Panc1 (cell line): ENCODE measurements at regions not wholly inside any gene's neighbourhood (a gene's known extent, or its start where the extent isn't known, plus 50 kb on each side); places are given as distances from the start of the nearest gene placed in this dataset.

ENCODE experiments used
- ATAC-seq: fragments of 200-7000 bp; cut with Tn5 transposase; 2 replicates; pipeline ENCODE4 v1.9.1; 2020; ENCODE audit warnings: mild to moderate bottlenecking, moderate library complexity
- BruUV-seq: library from RNA; stranded (reverse); fragments of 400-500 nt; replicated peaks from 2 replicates; lab custom pipeline; 2021; lab: Mats Ljungman, UMichigan
- CTCF ChIA-PET: fragments of 300-600 bp; sonication (Branson Sonifier 250); formaldehyde crosslinking; loops from one replicate; lab custom pipeline; 2022; ENCODE audit warnings: antibody characterized with exemption; lab: Charles Lee
- POLR2A ChIA-PET: fragments of 300-600 bp; sonication (Branson Sonifier 250); formaldehyde crosslinking; loops from one replicate; lab custom pipeline; 2022; ENCODE audit warnings: antibody characterized with exemption; lab: Charles Lee
- DNase-seq: peaks from one replicate; pipeline ENCODE4 v3.0.0-alpha.2; 2010; ENCODE audit warnings: low read depth, low spot score
- H3K27ac ChIP-seq: 2 replicates; pipeline ENCODE4 v1.5.1; 2011; ENCODE audit warnings: mild to moderate bottlenecking, low read length, inconsistent platforms
- H3K27me3 ChIP-seq: fragments of 200-500 bp; sonication (Bioruptor generic); 2 replicates; pipeline ENCODE4 v1.6.0; 2014; ENCODE audit warnings: low read length, inconsistent platforms; ENCODE audit not compliant: control insufficient read depth, insufficient read depth
- H3K36me3 ChIP-seq: fragments of 200-500 bp; sonication (Bioruptor generic); 2 replicates; pipeline ENCODE4 v1.5.1; 2014; ENCODE audit warnings: inconsistent platforms, mild to moderate bottlenecking, low read length, moderate library complexity; ENCODE audit not compliant: control insufficient read depth, insufficient read depth
- H3K4me1 ChIP-seq: 2 replicates; pipeline ENCODE4 v1.5.1; 2011; ENCODE audit warnings: inconsistent platforms, mild to moderate bottlenecking, low read length, moderate library complexity; ENCODE audit not compliant: control insufficient read depth, insufficient read depth
- H3K4me3 ChIP-seq, 2 experiments: 2 replicates each; pipeline ENCODE4 v1.5.1; 2011 to 2012; ENCODE audit warnings: low read depth in 2 of 2, low read length in 2 of 2, mild to moderate bottlenecking in 2 of 2, inconsistent platforms in 1 of 2, moderate library complexity in 1 of 2
- H3K9me3 ChIP-seq: fragments of 200-500 bp; sonication (Bioruptor generic); 2 replicates; pipeline ENCODE4 v1.5.1; 2014; ENCODE audit warnings: low read depth, mild to moderate bottlenecking, inconsistent platforms, low read length, moderate library complexity; ENCODE audit not compliant: control insufficient read depth, insufficient read depth
- CTCF ChIP-seq: fragments of 450-650 bp; IDR thresholded peaks from 2 replicates; pipeline ENCODE4 v1.5.1; 2017; ENCODE audit warnings: mild to moderate bottlenecking
- POLR2AphosphoS5 ChIP-seq: IDR thresholded peaks from 2 replicates; pipeline ENCODE4 v1.6.1; 2012; ENCODE audit warnings: mild to moderate bottlenecking, low read depth, low read length, moderate library complexity
- REST ChIP-seq, 2 experiments: IDR thresholded peaks; 2 replicates each; pipeline ENCODE4 v1.6.1; 2011 to 2012; ENCODE audit warnings: low read depth in 2 of 2, control low read depth in 1 of 2, low read length in 1 of 2, mild to moderate bottlenecking in 1 of 2, moderate library complexity in 1 of 2; ENCODE audit not compliant: insufficient read depth in 1 of 2
- SIN3A ChIP-seq: IDR thresholded peaks from 2 replicates; pipeline ENCODE4 v1.6.1; 2012; ENCODE audit warnings: low read depth, mild to moderate bottlenecking, low read length, moderate library complexity, borderline replicate concordance; ENCODE audit not compliant: insufficient read depth
- TCF7L2 ChIP-seq: IDR thresholded peaks from 2 replicates; pipeline ENCODE4 v1.6.1; 2011; ENCODE audit warnings: mild to moderate bottlenecking, low read depth, low read length, inconsistent platforms
- in situ Hi-C: cut with HindIII; loops from 2 replicates; pipeline ENCODE4 v1.10.0; 2016; ENCODE audit warnings: low sequenced_read_pairs, low pct_unique_long_range_greater_than_20kb
- intact Hi-C: fragments of 100-400 bp; cut with micrococcal nuclease; formaldehyde crosslinking; loops from one replicate; pipeline ENCODE4 v1.10.0; 2022; ENCODE audit not compliant: unreplicated experiment

- Histone ChIP-seq H3K27me3 (no peaks in the 10 kb centered on the region; the same call in 1 of the 2 replicates), H3K36me3 (no peaks in the 10 kb centered on the region), H3K27ac (no peak overlapping the region), H3K9me3 (no peaks in the 10 kb centered on the region), H3K4me3 (no peak overlapping the region), H3K4me1 (no peaks in the 10 kb centered on the region)
- in situ Hi-C loops, result no loop called here
- ATAC-seq (no peak), DNase-seq (no peak)
- intact Hi-C loops, result no loop called here
- ChIA-PET POLR2A (no interaction called here), CTCF (interaction anchor here (0.9 kb wide), 1 partner anchor 67 kb away, joined by 3 read pairs; no protein-coding TSS in a partner anchor)
- TF ChIP-seq CTCF (no peak), POLR2AphosphoS5 (no peak), SIN3A (no peak), REST (IDR thresholded peaks at IDR 0.05; ENCODE audit: insufficient read depth in 1 of 2, low read depth in 2 of 2, low read length in 1 of 2) (no peak), TCF7L2 (no peak)
- BruUV-seq, result no TSS peak
These were observed 94.1 kb downstream of the ADRA2C start for GRCh38 chr4:3860061-3860912.

GRCh38 chr4:3860913-3861636 is 94.9 kb downstream of the ADRA2C start:
- no peak overlapping the region for H3K27ac ChIP-seq
- intact Hi-C loops (no loop called here), in situ Hi-C loops (no loop called here)
- POLR2A ChIA-PET, result no interaction called here
- no peak for ATAC-seq
- H3K4me3 ChIP-seq, result no peak overlapping the region
- H3K36me3 ChIP-seq, result no peaks in the 10 kb centered on the region
- DNase-seq, result no peak
- CTCF ChIA-PET, result no interaction called here
- no peaks in the 10 kb centered on the region for H3K27me3 ChIP-seq
- H3K9me3 ChIP-seq, result no peaks in the 10 kb centered on the region
- TF ChIP-seq REST (IDR thresholded peaks at IDR 0.05; ENCODE audit: insufficient read depth in 1 of 2, low read depth in 2 of 2, low read length in 1 of 2), result no peak
- TF ChIP-seq POLR2AphosphoS5, result no peak
- no TSS peak for BruUV-seq
- H3K4me1 ChIP-seq, result no peaks in the 10 kb centered on the region
